DND-41 (cell line): ENCODE measurements at regions not wholly inside any gene's neighbourhood (a gene's known extent, or its start where the extent isn't known, plus 50 kb on each side); places are given as distances from the start of the nearest gene placed in this dataset.

Experiments used
- EZH2 ChIP-seq: IDR thresholded peaks from 3 replicates; pipeline ENCODE4 v1.6.1; 2012; ENCODE audit warnings: borderline replicate concordance, low read depth, mild to moderate bottlenecking, moderate library complexity, low read length, inconsistent platforms; ENCODE audit not compliant: severe bottlenecking
- TF ChIP-seq, protein P1 (sequence below): IDR thresholded peaks from 2 replicates; pipeline ENCODE4 v1.5.1; 2012; ENCODE audit warnings: borderline replicate concordance, low read length, moderate library complexity, mild to moderate bottlenecking; ENCODE audit not compliant: poor library complexity, severe bottlenecking; ENCODE audit errors: extremely low read depth

DNA sequence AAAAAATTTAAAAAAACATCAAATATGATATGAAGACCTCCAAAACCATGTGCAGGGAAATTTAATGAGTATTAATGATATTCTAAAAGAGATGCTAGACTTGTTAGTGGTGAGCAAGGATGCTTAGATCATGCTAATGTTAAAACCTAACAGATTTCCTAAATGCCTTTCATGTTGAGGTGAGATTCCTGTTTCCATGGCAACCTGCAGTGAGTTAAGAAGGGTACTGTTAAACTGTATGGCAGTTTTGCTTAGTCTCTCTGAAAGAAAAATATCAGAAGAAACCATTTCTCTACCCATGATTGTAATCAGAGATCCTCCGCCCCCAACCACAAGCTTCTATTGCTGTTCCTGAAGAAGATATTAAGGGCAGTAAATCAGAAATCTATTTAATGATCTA is 321.6 kb upstream of the LRRC7 start:
- TF ChIP-seq, protein P1, sequence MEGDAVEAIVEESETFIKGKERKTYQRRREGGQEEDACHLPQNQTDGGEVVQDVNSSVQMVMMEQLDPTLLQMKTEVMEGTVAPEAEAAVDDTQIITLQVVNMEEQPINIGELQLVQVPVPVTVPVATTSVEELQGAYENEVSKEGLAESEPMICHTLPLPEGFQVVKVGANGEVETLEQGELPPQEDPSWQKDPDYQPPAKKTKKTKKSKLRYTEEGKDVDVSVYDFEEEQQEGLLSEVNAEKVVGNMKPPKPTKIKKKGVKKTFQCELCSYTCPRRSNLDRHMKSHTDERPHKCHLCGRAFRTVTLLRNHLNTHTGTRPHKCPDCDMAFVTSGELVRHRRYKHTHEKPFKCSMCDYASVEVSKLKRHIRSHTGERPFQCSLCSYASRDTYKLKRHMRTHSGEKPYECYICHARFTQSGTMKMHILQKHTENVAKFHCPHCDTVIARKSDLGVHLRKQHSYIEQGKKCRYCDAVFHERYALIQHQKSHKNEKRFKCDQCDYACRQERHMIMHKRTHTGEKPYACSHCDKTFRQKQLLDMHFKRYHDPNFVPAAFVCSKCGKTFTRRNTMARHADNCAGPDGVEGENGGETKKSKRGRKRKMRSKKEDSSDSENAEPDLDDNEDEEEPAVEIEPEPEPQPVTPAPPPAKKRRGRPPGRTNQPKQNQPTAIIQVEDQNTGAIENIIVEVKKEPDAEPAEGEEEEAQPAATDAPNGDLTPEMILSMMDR: no peak
- no peak for TF ChIP-seq EZH2
